HEK293T (cell line): ENCODE measurements at regions not wholly inside any gene's neighbourhood (a gene's known extent, or its start where the extent isn't known, plus 50 kb on each side); places are given as distances from the start of the nearest gene placed in this dataset.

Experiments used
- ARNT ChIP-seq: fragments of 450-650 bp; IDR thresholded peaks from 2 replicates; pipeline ENCODE4 v1.6.1; 2017; ENCODE audit warnings: mild to moderate bottlenecking
- BHLHE40 ChIP-seq: fragments of 450-650 bp; IDR thresholded peaks from 2 replicates; pipeline ENCODE4 v1.6.1; 2016; ENCODE audit warnings: mild to moderate bottlenecking, moderate library complexity, borderline replicate concordance
- ELF4 ChIP-seq: fragments of 450-650 bp; IDR thresholded peaks from 2 replicates; pipeline ENCODE4 v1.6.1; 2017; ENCODE audit warnings: antibody characterized with exemption
- FOXA1 ChIP-seq: fragments of 450-650 bp; IDR thresholded peaks from 2 replicates; pipeline ENCODE4 v1.6.1; 2016; ENCODE audit warnings: mild to moderate bottlenecking
- FOXK2 ChIP-seq: fragments of 450-650 bp; IDR thresholded peaks from 2 replicates; pipeline ENCODE4 v1.6.1; 2016; ENCODE audit warnings: mild to moderate bottlenecking
- FOXM1 ChIP-seq: fragments of 450-650 bp; IDR thresholded peaks from 2 replicates; pipeline ENCODE4 v1.6.1; 2017; ENCODE audit warnings: mild to moderate bottlenecking, borderline replicate concordance
- HDGF ChIP-seq: fragments of 450-650 bp; IDR thresholded peaks from 2 replicates; pipeline ENCODE4 v1.6.1; 2017; ENCODE audit warnings: antibody characterized with exemption, borderline replicate concordance
- NFRKB ChIP-seq: fragments of 450-650 bp; IDR thresholded peaks from 2 replicates; pipeline ENCODE4 v1.6.1; 2016; ENCODE audit warnings: mild to moderate bottlenecking, moderate library complexity
- SP1 ChIP-seq: fragments of 450-650 bp; IDR thresholded peaks from 2 replicates; pipeline ENCODE4 v1.6.1; 2017
- SUZ12 ChIP-seq: fragments of 450-650 bp; IDR thresholded peaks from 2 replicates; pipeline ENCODE4 v1.6.1; 2016; ENCODE audit warnings: mild to moderate bottlenecking
- TARDBP ChIP-seq: fragments of 450-650 bp; IDR thresholded peaks from 2 replicates; pipeline ENCODE4 v1.6.1; 2016
- ZNF384 ChIP-seq: fragments of 450-650 bp; IDR thresholded peaks from 2 replicates; pipeline ENCODE4 v1.6.1; 2016
- TF ChIP-seq, protein P1 (sequence below): fragments of 450-650 bp; IDR thresholded peaks from 2 replicates; pipeline ENCODE4 v1.6.1; 2016

DNA sequence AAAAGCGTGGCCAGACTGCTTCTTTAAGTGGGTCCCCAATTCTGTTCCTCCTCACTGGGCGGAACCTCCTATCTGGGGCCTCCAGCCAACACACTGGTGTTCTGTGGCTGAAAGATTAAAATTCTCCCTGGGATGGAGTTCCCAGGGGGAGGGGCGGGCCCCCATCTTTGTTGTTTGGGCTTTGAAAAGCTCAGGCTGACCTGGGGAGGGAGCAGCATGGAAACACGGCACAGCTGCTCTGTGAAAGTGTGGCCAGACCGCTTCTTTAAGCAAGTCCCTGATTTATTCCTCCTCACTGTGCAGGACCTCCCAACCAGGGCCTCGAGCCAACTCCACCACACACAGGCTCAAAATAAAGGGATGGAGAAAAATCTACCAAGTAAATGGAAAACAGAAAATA is 219.5 kb downstream of the TMEM47 start:
- no peak for TF ChIP-seq NFRKB
- no peak for TF ChIP-seq ELF4
- TF ChIP-seq, protein P1, sequence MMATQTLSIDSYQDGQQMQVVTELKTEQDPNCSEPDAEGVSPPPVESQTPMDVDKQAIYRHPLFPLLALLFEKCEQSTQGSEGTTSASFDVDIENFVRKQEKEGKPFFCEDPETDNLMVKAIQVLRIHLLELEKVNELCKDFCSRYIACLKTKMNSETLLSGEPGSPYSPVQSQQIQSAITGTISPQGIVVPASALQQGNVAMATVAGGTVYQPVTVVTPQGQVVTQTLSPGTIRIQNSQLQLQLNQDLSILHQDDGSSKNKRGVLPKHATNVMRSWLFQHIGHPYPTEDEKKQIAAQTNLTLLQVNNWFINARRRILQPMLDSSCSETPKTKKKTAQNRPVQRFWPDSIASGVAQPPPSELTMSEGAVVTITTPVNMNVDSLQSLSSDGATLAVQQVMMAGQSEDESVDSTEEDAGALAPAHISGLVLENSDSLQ, result no peak
- no peak for TF ChIP-seq FOXK2
- TF ChIP-seq SUZ12, result no peak
- no peak for TF ChIP-seq SP1
- TF ChIP-seq FOXM1, result no peak
- TF ChIP-seq FOXA1, result no peak
- TF ChIP-seq TARDBP, result no peak
- no peak for TF ChIP-seq ZNF384
- no peak for TF ChIP-seq ARNT
- no peak for TF ChIP-seq BHLHE40
- TF ChIP-seq HDGF, result no peak
